ENCODE measurements at regions not wholly inside any gene's neighbourhood (a gene's known extent, or its start where the extent isn't known, plus 50 kb on each side); places are given as distances from the start of the nearest gene placed in this dataset.
"Not testable (repeated sequence)": the region's sequence is repeated elsewhere in the genome, so short reads cannot be mapped to it uniquely, and the experiment has no call there.

- not testable (repeated sequence) for H3K4me1 ChIP-seq (ENCODE audit: insufficient read depth, low read length); H3K27me3 ChIP-seq (ENCODE audit: insufficient read depth, low read length); H3K36me3 ChIP-seq (ENCODE audit: insufficient read depth, low read length); H3K4me3 ChIP-seq (ENCODE audit: low read length); H2AFZ ChIP-seq (ENCODE audit: low read depth, low read length); H3K9me3 ChIP-seq (ENCODE audit: low read length)
Measured at GRCh38 chr13:43970520-43971242, 91.0 kb downstream of the LACC1 start.

GRCh38 chr13:43971324-43971723 lies 91.6 kb downstream of the LACC1 start:
- not testable (repeated sequence) for H3K9me3 ChIP-seq (ENCODE audit: low read length); H3K36me3 ChIP-seq (ENCODE audit: insufficient read depth, low read length); H2AFZ ChIP-seq (ENCODE audit: low read depth, low read length); H3K4me3 ChIP-seq (ENCODE audit: low read length); H3K27me3 ChIP-seq (ENCODE audit: insufficient read depth, low read length); H3K4me1 ChIP-seq (ENCODE audit: insufficient read depth, low read length)

GRCh38 chr13:43977911-43978310 lies 98.2 kb downstream of the LACC1 start:
- H3K36me3 ChIP-seq (ENCODE audit: insufficient read depth, low read length): no peaks in the 10 kb centered on the region
- no peak overlapping the region for H2AFZ ChIP-seq (ENCODE audit: low read depth, low read length)
- no peak overlapping the region for H3K4me3 ChIP-seq (ENCODE audit: low read length)
- no peaks in the 10 kb centered on the region for H3K27me3 ChIP-seq (ENCODE audit: insufficient read depth, low read length)
- H3K4me1 ChIP-seq (ENCODE audit: insufficient read depth, low read length): no peaks in the 10 kb centered on the region
- H3K9me3 ChIP-seq (ENCODE audit: low read length): no peaks in the 10 kb centered on the region

- Histone ChIP-seq H3K36me3 (ENCODE audit: insufficient read depth, low read length) (no peaks in the 10 kb centered on the region), H3K27me3 (ENCODE audit: insufficient read depth, low read length) (no peaks in the 10 kb centered on the region), H3K9me3 (ENCODE audit: low read length) (no peaks in the 10 kb centered on the region), H3K4me1 (ENCODE audit: insufficient read depth, low read length) (peaks cover 6% of the 10 kb centered on the region), H2AFZ (ENCODE audit: low read depth, low read length) (no peak overlapping the region), H3K4me3 (ENCODE audit: low read length) (no peak overlapping the region)
Measured at GRCh38 chr13:43978688-43979087, 99.0 kb downstream of the LACC1 start.

- Histone ChIP-seq H3K4me1 (ENCODE audit: insufficient read depth, low read length) (peaks cover 10% of the 10 kb centered on the region), H3K4me3 (ENCODE audit: low read length) (no peak overlapping the region), H3K36me3 (ENCODE audit: insufficient read depth, low read length) (no peaks in the 10 kb centered on the region)
Measured at GRCh38 chr13:43979492-43979891, 99.8 kb downstream of the LACC1 start.

GRCh38 chr13:43980587-43980986 lies 100.9 kb downstream of the LACC1 start:
- no peak overlapping the region for H2AFZ ChIP-seq (ENCODE audit: low read depth, low read length)
- H3K36me3 ChIP-seq (ENCODE audit: insufficient read depth, low read length): no peaks in the 10 kb centered on the region
- H3K9me3 ChIP-seq (ENCODE audit: low read length): no peaks in the 10 kb centered on the region
- peaks cover 20% of the 10 kb centered on the region for H3K4me1 ChIP-seq (ENCODE audit: insufficient read depth, low read length)
- no peak overlapping the region for H3K4me3 ChIP-seq (ENCODE audit: low read length)
- H3K27me3 ChIP-seq (ENCODE audit: insufficient read depth, low read length): no peaks in the 10 kb centered on the region

More at GRCh38 chr13:43979492-43979891, 99.8 kb downstream of the LACC1 start:
- H3K27me3 ChIP-seq (ENCODE audit: insufficient read depth, low read length): no peaks in the 10 kb centered on the region
- H2AFZ ChIP-seq (ENCODE audit: low read depth, low read length): no peak overlapping the region
- H3K9me3 ChIP-seq (ENCODE audit: low read length): no peaks in the 10 kb centered on the region

GRCh38 chr13:43981091-43981490 lies 101.4 kb downstream of the LACC1 start:
- Histone ChIP-seq H3K27me3 (ENCODE audit: insufficient read depth, low read length) (no peaks in the 10 kb centered on the region), H3K4me1 (ENCODE audit: insufficient read depth, low read length) (peaks cover 25% of the 10 kb centered on the region), H3K4me3 (ENCODE audit: low read length) (no peak overlapping the region), H2AFZ (ENCODE audit: low read depth, low read length) (no peak overlapping the region), H3K9me3 (ENCODE audit: low read length) (no peaks in the 10 kb centered on the region), H3K36me3 (ENCODE audit: insufficient read depth, low read length) (no peaks in the 10 kb centered on the region)

GRCh38 chr13:43981512-43982301 lies 102.0 kb downstream of the LACC1 start:
- H3K27me3 ChIP-seq (ENCODE audit: insufficient read depth, low read length): no peaks in the 10 kb centered on the region

GRCh38 chr13:43983373-43983772 lies 103.7 kb downstream of the LACC1 start:
- Histone ChIP-seq H3K9me3 (ENCODE audit: low read length) (no peaks in the 10 kb centered on the region), H3K36me3 (ENCODE audit: insufficient read depth, low read length) (no peaks in the 10 kb centered on the region), H3K4me1 (ENCODE audit: insufficient read depth, low read length) (peaks cover 36% of the 10 kb centered on the region), H2AFZ (ENCODE audit: low read depth, low read length) (no peak overlapping the region), H3K27me3 (ENCODE audit: insufficient read depth, low read length) (no peaks in the 10 kb centered on the region), H3K4me3 (ENCODE audit: low read length) (no peak overlapping the region)

More at GRCh38 chr13:43981512-43982301, 102.0 kb downstream of the LACC1 start:
- H3K36me3 ChIP-seq (ENCODE audit: insufficient read depth, low read length): no peaks in the 10 kb centered on the region
- H2AFZ ChIP-seq (ENCODE audit: low read depth, low read length): no peak overlapping the region
- H3K4me1 ChIP-seq (ENCODE audit: insufficient read depth, low read length): peaks cover 31% of the 10 kb centered on the region
- H3K9me3 ChIP-seq (ENCODE audit: low read length): no peaks in the 10 kb centered on the region
- no peak overlapping the region for H3K4me3 ChIP-seq (ENCODE audit: low read length)

GRCh38 chr13:43984292-43984691 lies 104.6 kb downstream of the LACC1 start:
- Histone ChIP-seq H3K4me3 (ENCODE audit: low read length) (no peak overlapping the region), H2AFZ (ENCODE audit: low read depth, low read length) (no peak overlapping the region)

GRCh38 chr13:43985422-43986072 lies 105.8 kb downstream of the LACC1 start:
- H3K27me3 ChIP-seq (ENCODE audit: insufficient read depth, low read length): no peaks in the 10 kb centered on the region
- H2AFZ ChIP-seq (ENCODE audit: low read depth, low read length): no peak overlapping the region

More at GRCh38 chr13:43984292-43984691, 104.6 kb downstream of the LACC1 start:
- Histone ChIP-seq H3K27me3 (ENCODE audit: insufficient read depth, low read length) (no peaks in the 10 kb centered on the region), H3K36me3 (ENCODE audit: insufficient read depth, low read length) (no peaks in the 10 kb centered on the region), H3K9me3 (ENCODE audit: low read length) (no peaks in the 10 kb centered on the region), H3K4me1 (ENCODE audit: insufficient read depth, low read length) (peaks cover 36% of the 10 kb centered on the region)

GRCh38 chr13:43986421-43986981 lies 106.8 kb downstream of the LACC1 start:
- H3K4me3 ChIP-seq (ENCODE audit: low read length): no peak overlapping the region
- H3K4me1 ChIP-seq (ENCODE audit: insufficient read depth, low read length): peaks cover 38% of the 10 kb centered on the region

More at GRCh38 chr13:43985422-43986072, 105.8 kb downstream of the LACC1 start:
- no peaks in the 10 kb centered on the region for H3K9me3 ChIP-seq (ENCODE audit: low read length)
- no peak overlapping the region for H3K4me3 ChIP-seq (ENCODE audit: low read length)
- no peaks in the 10 kb centered on the region for H3K36me3 ChIP-seq (ENCODE audit: insufficient read depth, low read length)
- peaks cover 36% of the 10 kb centered on the region for H3K4me1 ChIP-seq (ENCODE audit: insufficient read depth, low read length)

GRCh38 chr13:43988302-43988701 lies 108.6 kb downstream of the LACC1 start:
- H3K4me3 ChIP-seq (ENCODE audit: low read length): no peak overlapping the region
- H2AFZ ChIP-seq (ENCODE audit: low read depth, low read length): no peak overlapping the region
- H3K4me1 ChIP-seq (ENCODE audit: insufficient read depth, low read length): peaks cover 40% of the 10 kb centered on the region
- H3K27me3 ChIP-seq (ENCODE audit: insufficient read depth, low read length): no peaks in the 10 kb centered on the region
- no peaks in the 10 kb centered on the region for H3K36me3 ChIP-seq (ENCODE audit: insufficient read depth, low read length)
- no peaks in the 10 kb centered on the region for H3K9me3 ChIP-seq (ENCODE audit: low read length)

More at GRCh38 chr13:43986421-43986981, 106.8 kb downstream of the LACC1 start:
- Histone ChIP-seq H3K9me3 (ENCODE audit: low read length) (no peaks in the 10 kb centered on the region), H3K36me3 (ENCODE audit: insufficient read depth, low read length) (no peaks in the 10 kb centered on the region), H2AFZ (ENCODE audit: low read depth, low read length) (no peak overlapping the region), H3K27me3 (ENCODE audit: insufficient read depth, low read length) (no peaks in the 10 kb centered on the region)
